22Rv1 (cell line): ENCODE measurements at regions not wholly inside any gene's neighbourhood (a gene's known extent, or its start where the extent isn't known, plus 50 kb on each side); places are given as distances from the start of the nearest gene placed in this dataset.
"Not testable (repeated sequence)": the region's sequence is repeated elsewhere in the genome, so short reads cannot be mapped to it uniquely, and the experiment has no call there.

Experiments
- ZFX ChIP-seq: fragments of 450-650 bp; IDR thresholded peaks from 2 replicates; pipeline ENCODE4 v1.6.1; 2017; ENCODE audit warnings: antibody characterized with exemption, borderline replicate concordance
- TF ChIP-seq, protein P1 (sequence below): fragments of 450-650 bp; IDR thresholded peaks from 2 replicates; pipeline ENCODE4 v1.5.1; 2017; ENCODE audit warnings: mild to moderate bottlenecking

DNA sequence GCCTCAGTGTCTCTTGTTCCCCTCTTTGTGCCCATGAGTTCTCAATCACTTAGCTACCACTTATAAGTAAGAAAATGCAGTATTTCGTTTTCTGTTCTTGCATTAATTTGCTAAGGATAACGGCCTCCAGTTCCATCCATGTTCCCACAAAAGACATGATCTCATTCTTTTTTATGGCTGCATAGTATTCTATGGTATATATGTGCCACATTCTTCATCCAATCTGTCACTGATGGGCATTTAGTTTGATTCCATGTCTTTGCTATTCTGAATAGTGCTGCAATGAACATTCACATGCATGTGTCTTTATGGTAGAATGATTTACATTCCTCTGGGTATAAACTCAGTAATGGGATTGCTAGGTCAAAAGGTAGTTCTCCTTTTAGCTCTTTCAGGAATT lies 283.2 kb upstream of the HNRNPA3 start:
- TF ChIP-seq, protein P1, sequence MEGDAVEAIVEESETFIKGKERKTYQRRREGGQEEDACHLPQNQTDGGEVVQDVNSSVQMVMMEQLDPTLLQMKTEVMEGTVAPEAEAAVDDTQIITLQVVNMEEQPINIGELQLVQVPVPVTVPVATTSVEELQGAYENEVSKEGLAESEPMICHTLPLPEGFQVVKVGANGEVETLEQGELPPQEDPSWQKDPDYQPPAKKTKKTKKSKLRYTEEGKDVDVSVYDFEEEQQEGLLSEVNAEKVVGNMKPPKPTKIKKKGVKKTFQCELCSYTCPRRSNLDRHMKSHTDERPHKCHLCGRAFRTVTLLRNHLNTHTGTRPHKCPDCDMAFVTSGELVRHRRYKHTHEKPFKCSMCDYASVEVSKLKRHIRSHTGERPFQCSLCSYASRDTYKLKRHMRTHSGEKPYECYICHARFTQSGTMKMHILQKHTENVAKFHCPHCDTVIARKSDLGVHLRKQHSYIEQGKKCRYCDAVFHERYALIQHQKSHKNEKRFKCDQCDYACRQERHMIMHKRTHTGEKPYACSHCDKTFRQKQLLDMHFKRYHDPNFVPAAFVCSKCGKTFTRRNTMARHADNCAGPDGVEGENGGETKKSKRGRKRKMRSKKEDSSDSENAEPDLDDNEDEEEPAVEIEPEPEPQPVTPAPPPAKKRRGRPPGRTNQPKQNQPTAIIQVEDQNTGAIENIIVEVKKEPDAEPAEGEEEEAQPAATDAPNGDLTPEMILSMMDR = not testable (repeated sequence)
- not testable (repeated sequence) for TF ChIP-seq ZFX
